OCI-LY7 (cell line): ENCODE measurements at regions not wholly inside any gene's neighbourhood (a gene's known extent, or its start where the extent isn't known, plus 50 kb on each side); places are given as distances from the start of the nearest gene placed in this dataset.

ENCODE experiments used
- EZH2phosphoT487 ChIP-seq: fragments of 200-600 bp; sonication (generic); IDR thresholded peaks from 2 replicates; pipeline ENCODE4 v1.6.1; 2018; ENCODE audit warnings: low read depth, borderline replicate concordance, mild to moderate bottlenecking, mixed run types, antibody characterized with exemption, low read length, moderate library complexity, mixed read lengths
- TF ChIP-seq, protein P1 (sequence below): fragments of 200-600 bp; sonication (generic); conservative IDR thresholded peaks from 2 replicates; pipeline ENCODE4 v1.5.1; 2014; ENCODE audit warnings: mild to moderate bottlenecking, antibody characterized with exemption, low read length, moderate library complexity, mixed read lengths

- TF ChIP-seq, protein P1, sequence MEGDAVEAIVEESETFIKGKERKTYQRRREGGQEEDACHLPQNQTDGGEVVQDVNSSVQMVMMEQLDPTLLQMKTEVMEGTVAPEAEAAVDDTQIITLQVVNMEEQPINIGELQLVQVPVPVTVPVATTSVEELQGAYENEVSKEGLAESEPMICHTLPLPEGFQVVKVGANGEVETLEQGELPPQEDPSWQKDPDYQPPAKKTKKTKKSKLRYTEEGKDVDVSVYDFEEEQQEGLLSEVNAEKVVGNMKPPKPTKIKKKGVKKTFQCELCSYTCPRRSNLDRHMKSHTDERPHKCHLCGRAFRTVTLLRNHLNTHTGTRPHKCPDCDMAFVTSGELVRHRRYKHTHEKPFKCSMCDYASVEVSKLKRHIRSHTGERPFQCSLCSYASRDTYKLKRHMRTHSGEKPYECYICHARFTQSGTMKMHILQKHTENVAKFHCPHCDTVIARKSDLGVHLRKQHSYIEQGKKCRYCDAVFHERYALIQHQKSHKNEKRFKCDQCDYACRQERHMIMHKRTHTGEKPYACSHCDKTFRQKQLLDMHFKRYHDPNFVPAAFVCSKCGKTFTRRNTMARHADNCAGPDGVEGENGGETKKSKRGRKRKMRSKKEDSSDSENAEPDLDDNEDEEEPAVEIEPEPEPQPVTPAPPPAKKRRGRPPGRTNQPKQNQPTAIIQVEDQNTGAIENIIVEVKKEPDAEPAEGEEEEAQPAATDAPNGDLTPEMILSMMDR = no peak; the same call in 1 of the 2 replicates
- no peak for TF ChIP-seq EZH2phosphoT487
These were observed 453.2 kb downstream of the PTPRU start for GRCh38 chr1:29689372-29690030.
